ENCODE measurements at regions not wholly inside any gene's neighbourhood (a gene's known extent, or its start where the extent isn't known, plus 50 kb on each side); places are given as distances from the start of the nearest gene placed in this dataset.

DNA sequence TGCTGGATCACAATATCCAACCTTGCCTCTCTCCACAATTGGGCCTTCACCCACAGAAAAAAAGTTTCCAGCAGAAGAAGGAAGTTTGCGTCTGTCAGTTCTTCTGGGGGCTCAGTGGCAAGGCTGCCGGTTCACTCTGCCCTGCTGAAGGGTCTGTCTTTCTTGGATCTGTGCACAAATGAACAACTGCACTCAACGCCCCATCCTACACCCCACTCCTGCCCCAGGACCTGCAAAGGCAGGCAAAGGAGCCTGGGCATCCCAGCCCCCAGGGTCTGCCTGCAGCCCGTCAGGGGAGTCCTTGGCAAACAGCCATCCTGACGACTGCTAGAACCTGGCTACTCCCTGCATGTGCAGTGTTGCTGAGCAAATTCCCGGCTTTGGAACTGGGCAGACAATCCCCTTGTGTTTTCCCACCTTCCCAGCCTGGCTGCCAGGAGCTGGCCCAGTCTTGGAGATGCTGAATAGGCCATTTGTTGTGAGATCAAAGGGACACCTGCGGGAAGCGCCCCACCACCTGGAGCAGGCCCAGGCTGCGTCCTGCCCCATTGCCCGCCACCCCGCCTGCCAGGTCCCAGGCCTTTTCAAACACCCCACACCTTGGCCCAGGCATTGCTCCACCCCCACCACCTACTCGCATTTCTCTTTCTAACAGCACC lies 311.9 kb downstream of the BCL11B start:
- DNase-seq: no peak

DNA sequence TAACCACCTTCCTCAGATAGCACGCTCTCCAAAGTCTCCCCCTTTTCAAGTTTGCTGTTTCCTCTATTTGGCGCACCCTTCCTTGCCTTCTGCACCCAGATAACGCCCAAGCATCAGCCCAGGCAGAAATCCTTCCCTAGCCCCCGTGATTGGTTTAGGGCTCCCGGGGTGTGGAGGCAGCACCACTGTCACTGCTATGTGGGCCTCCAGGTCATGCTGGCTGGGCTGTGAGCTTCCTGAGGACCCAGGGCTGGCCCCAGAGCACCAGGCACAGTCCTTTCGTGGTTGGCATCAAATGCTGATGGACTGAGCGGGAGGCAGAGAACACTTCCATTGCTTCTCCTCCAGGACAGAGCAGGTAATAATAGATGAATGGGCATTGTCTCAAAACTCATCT lies 311.4 kb downstream of the BCL11B start:
- no peak for DNase-seq

DNA sequence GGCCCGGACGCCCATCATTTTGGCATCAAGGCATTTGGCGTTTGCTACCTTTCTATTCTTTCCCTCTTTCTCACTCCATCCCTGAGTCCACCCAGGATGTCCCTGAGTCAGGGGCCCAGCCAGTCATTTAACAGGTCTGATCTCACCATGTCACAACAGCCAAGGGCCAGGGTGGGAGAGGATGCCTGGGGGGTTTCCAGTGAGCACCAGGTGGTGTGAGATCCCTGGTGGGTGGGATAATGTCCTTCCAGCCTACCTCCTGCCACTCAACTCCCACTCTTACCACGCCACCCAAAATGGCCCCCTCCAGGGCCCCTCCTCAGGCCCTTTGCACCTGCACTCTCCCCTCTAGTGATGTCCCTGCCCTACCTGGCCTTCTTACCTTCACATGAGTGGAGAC lies 310.8 kb downstream of the BCL11B start:
- DNase-seq: no peak

DNA sequence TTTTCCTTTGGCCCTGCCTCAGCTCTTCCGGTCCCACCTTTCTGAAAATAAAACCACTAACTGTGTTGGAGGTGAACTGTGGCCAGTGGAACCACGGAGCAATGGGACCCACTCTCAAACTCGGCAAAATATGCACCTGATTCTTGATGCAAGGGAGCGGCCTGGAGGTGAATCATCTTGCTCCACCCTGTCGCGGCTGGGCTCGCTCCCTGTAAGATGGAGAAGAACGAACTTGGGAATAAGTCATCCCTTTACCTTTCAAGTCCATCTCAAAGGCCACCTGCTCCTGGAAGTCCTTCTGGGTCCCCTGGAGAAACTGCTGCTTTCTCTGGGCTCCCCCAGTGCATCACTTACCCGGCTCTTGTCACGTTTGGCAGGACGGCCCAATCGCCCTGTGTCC lies 309.9 kb downstream of the BCL11B start:
- no peak for DNase-seq

DNA sequence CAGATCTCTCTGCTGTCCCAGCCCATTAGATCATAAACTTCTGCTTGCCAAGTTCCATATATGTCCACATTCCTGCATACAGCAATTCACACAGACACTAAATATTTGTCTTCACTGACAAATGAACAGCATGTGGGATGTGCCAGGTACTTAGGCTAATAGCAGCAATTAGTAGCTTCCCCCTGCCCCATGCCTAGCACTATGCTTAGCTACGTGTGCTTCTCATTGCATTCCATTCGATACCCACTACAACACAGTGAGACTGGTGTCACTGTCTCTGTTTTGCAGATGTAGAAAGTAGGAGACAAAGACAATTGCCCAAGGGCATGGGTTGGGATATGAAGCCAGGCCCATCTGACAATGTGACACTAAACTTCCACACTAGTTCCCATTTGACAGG lies 308.4 kb downstream of the BCL11B start:
- no peak for DNase-seq

DNA sequence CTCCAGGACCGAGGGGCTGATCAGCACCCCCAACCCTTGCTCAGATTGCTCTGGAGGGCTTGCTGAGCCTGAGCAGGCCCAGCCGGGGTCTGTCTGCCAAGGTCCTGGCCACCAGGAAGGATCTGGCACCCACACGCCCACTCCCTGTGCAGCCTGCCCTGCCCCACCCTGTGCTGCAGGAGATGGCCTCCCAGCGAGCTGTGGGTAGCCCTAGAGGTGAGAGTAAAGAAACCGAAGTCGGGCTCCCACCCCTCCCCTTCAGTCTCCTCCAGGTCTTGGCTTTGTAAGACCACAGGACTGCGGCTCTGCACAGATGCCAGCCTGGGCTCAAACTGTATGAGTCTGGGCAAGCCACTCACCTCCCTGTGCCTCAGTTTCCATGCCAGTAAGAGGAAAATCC lies 307.8 kb downstream of the BCL11B start:
- DNase-seq: no peak

DNA sequence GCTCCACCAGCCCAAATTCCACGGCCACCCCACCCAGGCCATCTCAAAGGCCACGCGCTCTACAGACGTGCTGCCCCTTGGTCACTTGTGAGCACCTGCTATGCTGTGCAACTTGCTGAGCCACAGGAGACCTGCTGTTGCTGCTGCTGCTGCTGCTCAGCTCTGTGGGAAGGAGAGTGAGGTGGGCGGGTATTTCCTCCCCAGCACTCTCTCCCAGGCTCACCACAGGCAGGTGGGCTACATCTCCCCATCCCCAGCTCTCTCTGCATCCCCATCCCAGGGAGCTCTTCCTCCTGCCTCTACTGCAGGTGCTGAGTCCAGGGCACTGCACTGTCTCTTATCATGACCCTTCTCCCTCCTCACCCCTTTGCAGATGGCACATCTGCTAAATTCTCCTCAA lies 306.9 kb downstream of the BCL11B start:
- no peak for DNase-seq

DNA sequence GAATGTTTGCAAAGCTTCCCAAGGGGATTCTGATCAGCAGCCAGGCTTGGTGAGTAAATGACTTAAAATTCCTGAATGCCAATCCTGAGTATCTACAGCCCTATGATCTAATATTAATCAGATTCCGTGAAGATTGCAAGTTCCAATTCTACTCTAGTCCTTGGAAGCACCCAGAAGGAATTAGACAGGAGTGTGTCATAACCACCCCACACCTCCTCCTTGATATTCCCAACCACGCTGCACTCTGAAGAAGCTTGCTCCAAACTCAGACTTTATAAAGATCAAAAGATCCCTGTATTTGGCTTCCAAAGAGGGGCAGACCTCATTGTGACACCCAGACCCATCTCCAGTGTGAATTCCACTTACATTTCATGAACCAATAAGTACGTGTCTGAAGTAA lies 306.0 kb downstream of the BCL11B start:
- no peak for DNase-seq

DNA sequence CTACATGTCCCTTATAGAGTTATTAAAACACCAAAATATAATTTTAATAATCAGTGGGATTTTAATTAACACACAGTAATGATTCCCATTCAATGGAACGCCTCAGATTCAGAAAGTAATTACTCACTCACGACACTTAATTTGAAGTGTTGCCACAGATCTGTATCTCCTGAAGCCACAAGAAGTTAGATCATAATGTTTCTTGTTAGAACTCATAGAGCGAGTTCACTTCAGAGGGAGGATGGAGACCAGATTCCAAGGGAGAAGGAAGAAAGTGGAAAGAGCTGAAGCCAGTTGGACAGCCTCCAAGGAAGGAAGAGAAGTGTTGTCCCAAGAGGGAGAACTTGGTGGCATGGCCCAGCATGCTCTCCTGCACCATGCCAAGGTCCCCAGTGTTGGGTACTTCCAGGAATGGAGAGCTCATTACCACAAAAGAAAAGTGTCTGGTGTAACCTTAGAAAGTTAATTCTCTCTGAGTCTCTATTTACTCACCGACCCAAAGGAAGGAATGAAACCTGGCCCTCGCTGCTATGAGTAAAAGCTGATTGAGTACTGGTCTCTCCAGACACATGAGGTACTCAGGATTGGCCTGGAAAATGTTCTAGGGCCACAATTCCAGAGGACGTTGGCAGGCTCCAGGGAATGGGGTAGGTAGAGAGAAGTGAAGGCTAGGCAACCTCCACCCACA lies 305.4 kb downstream of the BCL11B start:
- no peak for DNase-seq

DNA sequence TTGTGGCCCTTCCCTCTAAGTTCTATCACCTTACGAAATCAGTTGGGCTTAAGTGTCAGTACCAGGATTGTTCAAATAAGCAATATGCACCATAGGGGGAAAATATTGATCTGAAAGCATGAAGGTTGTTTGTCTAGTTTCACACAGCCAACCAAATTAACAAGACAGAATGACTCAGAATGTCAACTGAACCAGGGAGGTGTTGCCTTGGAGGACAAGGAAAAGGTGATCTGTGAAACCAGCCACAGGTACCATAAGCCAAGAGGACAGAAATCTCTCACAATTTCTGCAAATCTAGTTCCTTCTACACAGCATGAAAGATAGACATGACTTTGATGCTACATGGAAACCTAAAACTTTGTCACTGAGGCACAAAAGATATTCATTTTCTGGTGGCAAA lies 297.9 kb downstream of the BCL11B start:
- no peak for DNase-seq

DNA sequence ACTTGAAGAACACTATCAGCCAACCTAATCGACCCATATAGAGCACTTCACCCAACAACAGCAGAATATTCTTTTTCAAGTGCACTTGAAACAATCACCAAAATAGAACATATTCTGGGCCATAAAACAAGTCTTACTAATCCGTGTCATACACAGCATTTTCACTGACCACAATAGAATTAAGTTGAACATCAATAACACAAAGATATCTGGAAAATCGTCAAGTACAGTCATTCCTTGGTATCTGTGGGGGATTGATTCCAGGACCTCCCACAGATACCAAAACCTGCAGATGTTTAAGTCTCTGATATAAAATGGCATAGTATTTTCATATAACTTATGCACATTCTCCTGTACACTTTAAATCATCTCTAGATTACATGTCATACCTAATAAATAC lies 295.7 kb downstream of the BCL11B start:
- no peak for DNase-seq

DNA sequence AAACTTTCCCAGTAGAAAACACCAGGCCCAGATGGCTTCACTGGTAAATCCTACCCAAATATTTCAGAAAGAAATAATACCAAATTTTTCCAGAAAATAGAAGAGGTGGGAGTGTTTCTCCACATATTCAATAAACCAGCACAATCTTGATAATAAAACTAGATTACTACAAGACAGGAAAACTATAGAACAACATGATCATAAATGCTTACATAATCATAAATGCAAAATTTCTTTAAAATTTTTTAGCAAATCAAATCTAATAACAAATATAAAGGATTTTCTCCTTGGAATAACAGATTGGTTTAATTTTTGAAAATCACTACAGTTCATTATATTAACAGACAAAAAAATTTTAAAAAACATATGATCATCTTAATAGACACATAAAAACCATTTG lies 294.5 kb downstream of the BCL11B start:
- DNase-seq: no peak

DNA sequence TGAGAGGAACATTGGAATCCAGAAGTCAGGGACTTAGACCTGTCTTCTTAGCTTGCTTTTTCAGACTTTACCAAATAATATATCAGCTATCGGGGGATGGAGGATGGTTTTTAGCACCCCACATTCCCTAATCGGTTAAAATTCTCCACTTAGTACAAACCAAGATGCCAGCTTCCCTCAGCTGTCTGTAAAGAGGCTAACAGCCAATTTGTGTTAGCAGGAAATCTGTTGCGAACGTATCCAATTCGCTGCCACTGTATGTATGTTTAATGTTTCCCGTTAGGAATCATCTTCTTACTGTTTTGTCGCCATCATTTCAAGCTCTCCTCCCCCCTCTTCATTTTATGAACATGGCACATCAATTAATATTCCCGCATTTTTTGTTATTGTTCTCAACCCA lies 289.0 kb downstream of the BCL11B start:
- DNase-seq: no peak

DNA sequence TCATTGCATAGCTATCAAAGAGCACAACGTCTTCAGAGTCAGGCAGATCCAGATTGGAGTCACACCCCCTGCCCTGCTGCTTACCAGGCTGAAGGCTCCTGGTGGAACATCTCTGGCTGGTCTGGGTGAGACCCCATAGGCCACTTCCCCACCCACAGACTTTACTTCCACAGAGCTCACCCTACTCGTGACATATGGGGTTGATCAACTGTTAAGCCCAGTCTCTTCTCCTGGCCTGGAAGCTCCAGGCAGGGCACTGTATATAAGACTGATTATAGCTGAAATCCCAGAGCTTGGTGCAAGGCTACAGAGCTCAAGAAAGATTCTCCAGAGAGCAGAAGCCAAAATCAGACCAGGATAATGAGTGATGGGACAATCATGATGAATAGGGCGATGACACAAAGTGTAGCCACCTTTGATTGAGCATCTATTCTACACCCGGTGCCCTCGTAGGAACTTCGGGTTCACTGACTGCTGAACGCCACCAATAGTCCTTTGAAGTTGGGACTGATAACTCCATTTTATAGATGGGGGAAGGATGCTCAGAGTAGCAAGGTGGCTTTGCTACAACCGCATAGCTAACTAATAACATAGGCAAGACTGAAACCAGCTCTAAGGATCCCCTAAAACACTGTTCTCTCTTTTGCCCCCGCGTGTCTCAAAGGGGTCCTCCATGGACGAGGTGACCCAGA lies 287.8 kb downstream of the BCL11B start:
- DNase-seq: no peak

DNA sequence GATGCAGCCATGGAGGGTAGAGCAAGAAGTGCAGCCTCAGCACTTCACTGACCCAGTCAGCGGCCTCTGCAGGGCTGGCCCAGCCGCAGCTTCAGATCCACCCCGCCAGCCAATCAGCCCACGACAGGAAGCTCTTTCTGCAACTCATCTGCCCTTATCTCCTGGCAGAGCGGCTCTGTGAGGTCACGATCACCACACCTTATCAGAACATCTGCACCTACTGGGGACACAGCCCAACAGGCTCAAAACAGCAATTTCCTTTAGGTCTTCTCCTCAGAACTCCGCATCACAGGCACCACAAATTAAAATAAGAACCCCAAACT lies 287.3 kb downstream of the BCL11B start:
- peak; percentile 75 for DNase-seq

DNA sequence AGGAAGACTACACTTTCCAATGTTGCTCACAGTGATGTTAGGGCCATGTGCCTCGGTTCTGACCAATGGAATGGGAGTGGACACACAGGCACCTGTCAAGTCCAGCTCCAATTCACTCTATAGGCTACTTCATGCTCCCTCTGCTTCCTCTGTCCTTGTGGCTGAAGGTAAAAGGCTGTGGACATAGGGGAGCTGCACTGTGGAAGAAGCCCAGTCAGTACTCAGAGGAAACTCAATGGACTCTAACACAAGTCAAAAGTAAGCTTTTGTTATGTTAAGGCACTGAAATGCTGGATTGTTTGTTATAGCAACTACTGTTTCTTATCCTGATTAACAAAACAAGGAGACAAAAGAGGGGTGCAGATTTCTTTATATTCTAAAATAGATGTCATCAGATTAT lies 278.2 kb downstream of the BCL11B start:
- no peak for DNase-seq

DNA sequence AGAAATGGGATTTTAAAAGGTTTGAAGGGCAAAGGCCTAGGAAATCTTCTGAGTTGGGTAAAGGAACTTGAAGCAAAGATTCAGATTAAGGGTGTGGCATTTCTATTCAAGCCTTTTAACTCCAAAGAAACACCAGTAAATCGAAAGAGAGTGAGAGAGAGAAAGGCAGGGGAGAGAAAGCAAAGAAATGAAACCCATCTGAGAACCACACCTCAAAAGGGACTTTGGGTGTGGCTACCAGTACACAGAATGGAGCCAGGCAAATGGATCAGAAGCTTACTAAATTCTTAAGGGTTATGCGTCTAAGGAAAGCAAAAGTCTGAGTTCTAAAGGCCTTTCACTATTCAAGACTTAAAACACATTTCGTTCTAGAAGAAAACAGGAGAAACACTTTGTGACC lies 277.4 kb downstream of the BCL11B start:
- DNase-seq: no peak

DNA sequence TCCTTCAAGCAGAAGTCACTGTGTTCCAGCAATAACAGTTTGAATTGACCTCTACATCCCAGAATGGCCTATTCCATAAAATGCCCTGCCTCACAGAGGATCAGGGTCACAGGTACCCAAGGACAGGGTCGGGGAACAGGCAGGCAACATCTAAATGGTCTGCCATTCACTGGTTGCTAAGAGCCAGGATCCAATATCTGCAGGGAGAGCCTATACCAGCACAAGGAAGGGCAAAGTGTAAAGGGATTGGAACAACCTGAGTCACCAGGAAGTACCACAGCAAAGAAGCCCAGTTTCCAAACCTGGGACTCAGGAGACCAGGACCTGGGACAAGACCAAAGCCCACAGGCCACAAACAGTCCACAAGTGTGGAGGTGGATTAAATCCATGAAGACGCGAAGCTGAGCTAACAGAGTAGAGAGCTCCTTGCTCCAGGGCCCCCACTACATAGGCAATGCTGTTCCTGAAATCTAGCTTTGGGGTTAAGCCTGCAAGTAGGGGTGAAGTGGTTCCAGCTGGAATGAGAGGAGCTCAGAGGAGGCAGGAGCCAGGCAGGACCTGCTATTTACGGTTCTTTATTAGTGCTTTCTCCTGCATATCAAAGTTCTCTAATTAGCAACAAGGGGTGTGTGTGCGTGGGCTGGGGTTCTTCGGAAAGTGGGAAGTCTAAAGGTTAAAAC lies 274.3 kb downstream of the BCL11B start:
- DNase-seq: no peak

DNA sequence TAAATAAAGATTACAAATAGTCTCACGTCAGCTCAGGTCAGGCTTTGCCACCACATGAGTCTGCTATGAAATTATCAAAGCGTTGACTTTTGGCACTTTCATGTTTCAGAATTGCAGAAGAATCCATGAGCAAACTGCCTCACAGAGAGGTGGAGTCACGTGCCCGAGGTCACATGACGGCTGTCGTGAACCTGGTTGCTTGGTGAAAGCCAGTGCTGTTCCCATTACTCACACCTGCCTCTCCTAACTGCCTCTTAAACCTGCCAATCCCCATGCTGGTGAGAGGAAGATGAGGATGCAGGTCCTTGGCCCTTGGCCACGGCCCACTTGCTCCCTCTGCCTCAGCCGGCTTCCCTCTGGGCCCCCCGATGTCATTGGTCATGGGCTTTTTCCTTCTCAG lies 272.7 kb downstream of the BCL11B start:
- DNase-seq: no peak

DNA sequence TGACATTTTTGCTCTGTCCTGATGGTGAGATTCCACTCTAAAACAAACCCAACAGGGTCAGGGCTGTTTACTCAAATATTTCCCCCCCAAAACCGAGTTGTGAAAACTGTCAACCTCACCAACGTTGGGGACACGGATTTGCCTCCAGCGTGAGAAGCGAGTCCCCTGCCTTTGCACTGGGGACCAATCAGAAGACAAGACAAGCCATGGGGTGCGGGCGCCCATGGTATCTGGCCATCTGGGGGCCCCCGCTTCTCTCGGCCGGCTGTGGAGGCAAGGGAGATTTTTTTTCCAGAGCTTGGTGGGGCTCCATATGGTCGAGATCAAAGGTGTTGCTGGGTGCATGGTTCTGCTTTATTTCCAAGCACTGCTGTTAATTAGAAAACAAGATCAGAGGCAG lies 272.1 kb downstream of the BCL11B start:
- DNase-seq: no peak

DNA sequence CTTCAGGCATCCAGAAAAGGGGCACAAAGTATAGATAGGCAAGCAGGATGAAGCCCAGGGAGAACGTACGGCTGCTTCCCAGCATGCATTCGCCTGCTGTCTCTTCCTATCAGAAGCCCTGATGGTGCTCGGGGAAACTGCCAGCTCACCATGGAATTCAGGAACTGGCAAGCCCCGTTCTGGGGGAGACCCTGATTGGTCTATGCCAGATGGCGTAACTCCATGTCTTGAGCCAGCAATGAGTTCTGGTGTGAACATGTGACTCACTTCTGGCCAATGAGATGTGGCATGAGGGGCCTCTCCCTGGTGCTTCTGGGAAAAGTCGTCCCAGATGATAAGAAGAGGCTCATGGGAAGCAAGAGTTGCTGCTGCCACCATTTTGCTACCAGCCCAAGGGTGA lies 270.8 kb downstream of the BCL11B start:
- no peak for DNase-seq

DNA sequence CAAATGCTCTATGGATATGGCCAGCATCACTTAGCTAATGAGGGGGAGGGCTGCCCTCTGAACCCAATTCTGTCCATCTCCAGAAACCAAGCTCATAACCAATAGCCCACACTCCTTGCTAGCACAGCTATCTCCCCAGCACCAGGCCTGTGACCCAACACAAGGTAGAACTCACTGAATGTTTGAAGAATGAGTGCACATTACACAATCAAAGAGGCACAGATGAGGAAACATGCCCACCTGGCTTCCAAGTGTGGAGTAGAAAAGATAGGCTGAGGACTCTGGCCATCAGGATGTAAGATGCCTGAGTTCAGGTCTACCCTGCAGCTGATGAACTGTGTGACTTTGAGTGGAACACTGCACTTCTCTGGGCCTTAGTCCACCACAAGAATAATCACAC lies 268.4 kb downstream of the BCL11B start:
- no peak for DNase-seq

DNA sequence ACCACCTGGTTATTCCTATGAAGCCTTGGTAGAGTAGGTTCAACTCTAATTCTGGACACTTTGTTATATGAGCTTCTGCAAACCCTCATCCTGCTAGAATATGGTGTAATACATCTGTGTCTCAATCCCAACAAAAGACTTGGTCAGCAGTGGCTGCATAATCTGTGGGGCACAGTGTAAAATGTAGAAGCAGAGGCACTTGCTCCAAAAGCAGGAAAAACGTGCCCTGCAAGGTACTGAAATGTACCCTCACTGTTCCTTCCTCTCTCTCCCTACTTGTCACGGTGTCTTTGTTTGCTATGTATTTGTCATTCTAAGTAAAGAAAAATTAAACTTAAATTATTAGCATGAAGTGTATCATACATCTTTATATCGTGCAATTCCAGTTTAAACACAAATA lies 267.9 kb downstream of the BCL11B start:
- DNase-seq: no peak

DNA sequence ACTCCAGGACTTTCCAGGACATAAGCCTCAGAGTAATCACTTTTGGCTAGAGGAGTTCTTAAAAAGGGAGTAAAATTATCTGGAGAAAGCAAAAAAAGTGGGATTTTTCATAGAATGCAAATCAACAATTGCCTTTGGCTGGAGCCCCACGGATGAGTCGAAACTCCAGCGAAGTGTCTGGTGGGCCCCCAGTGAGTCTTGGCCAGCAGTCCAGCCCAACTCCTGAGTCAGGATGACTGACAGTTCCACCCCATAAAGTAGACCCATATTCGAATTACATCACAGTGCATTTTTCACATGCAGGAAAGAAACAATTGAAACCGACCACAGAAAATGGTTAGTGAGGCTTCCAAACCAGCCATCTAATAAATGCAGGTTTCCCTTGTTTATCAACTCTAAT lies 265.7 kb downstream of the BCL11B start:
- no peak for DNase-seq

Measured in activated CD4-positive, alpha-beta T cell treated with anti-CD3 and anti-CD28 coated beads for 48 hours (primary cell).